Lung (tissue), 11 donors: ENCODE measurements at regions not wholly inside any gene's neighbourhood (a gene's known extent, or its start where the extent isn't known, plus 50 kb on each side); places are given as distances from the start of the nearest gene placed in this dataset.

Experiments used
- ATAC-seq: fragments of 200-7000 bp; cut with Tn5 transposase; one replicate; pipeline ENCODE4 v1.9.1; 2020; ENCODE audit warnings: moderate number of reproducible peaks; ENCODE audit not compliant: insufficient read depth, low FRiP score
- DNase-seq, 3 donors: peaks; one replicate each; pipeline ENCODE4 v3.0.0-alpha.2; 2013 to 2017
- H3K27ac ChIP-seq, 2 donors: one replicate each; pipeline ENCODE4 v1.5.1; 2013; ENCODE audit warnings: mild to moderate bottlenecking in 2 of 2, moderate library complexity in 2 of 2, control low read depth in 1 of 2, inconsistent platforms in 1 of 2, low read depth in 1 of 2, low read length in 1 of 2
- H3K27me3 ChIP-seq, 3 donors: one replicate each; pipeline ENCODE4 v1.5.1; 2013; ENCODE audit warnings: low read length in 2 of 3; ENCODE audit not compliant: control insufficient read depth in 3 of 3, insufficient read depth in 3 of 3
- H3K36me3 ChIP-seq, 4 donors: one replicate each; pipeline ENCODE4 v1.5.1; 2013; ENCODE audit warnings: low read length in 4 of 4, mild to moderate bottlenecking in 1 of 4, moderate library complexity in 1 of 4; ENCODE audit not compliant: control insufficient read depth in 4 of 4, insufficient read depth in 4 of 4
- H3K4me1 ChIP-seq, 5 donors: one replicate each; pipeline ENCODE4 v1.5.1; 2013; ENCODE audit warnings: low read length in 5 of 5, mild to moderate bottlenecking in 2 of 5, moderate library complexity in 1 of 5; ENCODE audit not compliant: control insufficient read depth in 5 of 5, insufficient read depth in 5 of 5
- H3K4me3 ChIP-seq: one replicate; pipeline ENCODE4 v1.5.1; 2013; ENCODE audit warnings: mild to moderate bottlenecking, control low read depth, moderate library complexity
- H3K9ac ChIP-seq, 2 donors: one replicate each; pipeline ENCODE4 v1.5.1; 2013; ENCODE audit warnings: low read length in 2 of 2, control low read depth in 1 of 2; ENCODE audit not compliant: insufficient read depth in 1 of 2
- H3K9me3 ChIP-seq, 4 donors: one replicate each; pipeline ENCODE4 v1.5.1; 2013; ENCODE audit warnings: low read length in 3 of 4, mild to moderate bottlenecking in 1 of 4, moderate library complexity in 1 of 4; ENCODE audit not compliant: control insufficient read depth in 4 of 4, insufficient read depth in 3 of 4
- WGBS, 2 donors: extraction: QIAGEN DNeasy Blood & Tissue Kit; methylation state at CpG; one replicate each; pipeline ENCODE4 v1.1.7; 2013; 5-methylcytosine and 5-hydroxymethylcytosine counted together
- TF ChIP-seq, protein P1 (sequence below): IDR thresholded peaks from 2 replicates; pipeline ENCODE4 v1.5.1; 2012; ENCODE audit warnings: mild to moderate bottlenecking; ENCODE audit errors: control extremely low read depth, extremely low read depth
- donor health status: control.
- donor health status: control.
- donor health status: Bipolar disorder and iron deficiency.
- donor health status: healthy.
- donor health status: DM: yes; HTN: yes; CAD: no.

DNA sequence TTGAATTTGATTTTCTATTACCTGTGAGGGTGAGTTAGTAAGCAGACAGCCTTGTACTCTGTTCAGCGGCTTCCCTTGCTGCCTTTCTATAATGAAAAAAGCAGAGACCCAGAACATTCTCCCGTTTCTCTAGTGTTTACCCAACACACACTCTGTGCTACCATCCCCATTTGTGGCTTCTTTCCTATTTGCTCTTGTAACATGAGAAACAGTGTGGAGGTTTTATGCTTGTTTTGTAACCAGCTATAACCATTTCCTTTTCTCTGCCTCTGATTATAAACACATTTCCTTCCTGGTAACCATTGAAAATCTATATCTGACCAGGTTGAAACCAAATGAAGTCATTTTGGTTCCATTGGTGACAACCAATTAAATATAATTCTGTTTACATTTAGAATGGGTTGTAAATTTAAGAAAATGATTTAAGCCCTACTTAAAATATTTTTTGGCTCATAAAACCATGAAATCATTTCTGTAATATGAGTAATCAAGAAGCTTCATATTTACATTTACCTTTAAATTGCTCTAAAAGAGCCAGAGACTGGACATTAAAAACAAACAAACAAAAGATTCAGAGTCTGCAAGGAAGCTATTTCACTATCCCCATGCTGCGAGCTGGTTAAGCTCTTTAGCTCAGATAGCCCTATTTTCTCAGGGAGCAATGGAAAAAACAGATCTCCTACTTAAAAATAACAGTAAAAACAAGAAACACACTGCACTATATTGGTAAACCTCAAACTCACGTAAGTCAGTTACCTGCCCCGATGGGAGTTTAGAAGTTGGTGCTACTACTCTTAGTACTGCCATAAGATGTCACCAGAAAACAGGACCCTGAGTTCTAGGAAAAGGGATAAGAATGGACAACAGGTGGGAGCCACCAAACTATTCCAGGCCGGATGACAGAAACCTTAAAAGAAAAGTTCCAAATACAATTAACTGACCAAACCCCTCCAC lies 206.5 kb upstream of the EEA1 start:
- Histone ChIP-seq H3K4me3 (no peak overlapping the region), H3K9me3 (no peaks in the 10 kb centered on the region), H3K9ac (peak overlapping the region in 1 of 2 donors; percentile 20), H3K36me3 (no peaks in the 10 kb centered on the region), H3K27me3 (no peaks in the 10 kb centered on the region), H3K4me1 (peaks cover 8 to 14% (median 9%) of the 10 kb centered on the region in 5 donors), H3K27ac (peak overlapping the region in 1 of 2 donors; percentile 74)
- TF ChIP-seq, protein P1, sequence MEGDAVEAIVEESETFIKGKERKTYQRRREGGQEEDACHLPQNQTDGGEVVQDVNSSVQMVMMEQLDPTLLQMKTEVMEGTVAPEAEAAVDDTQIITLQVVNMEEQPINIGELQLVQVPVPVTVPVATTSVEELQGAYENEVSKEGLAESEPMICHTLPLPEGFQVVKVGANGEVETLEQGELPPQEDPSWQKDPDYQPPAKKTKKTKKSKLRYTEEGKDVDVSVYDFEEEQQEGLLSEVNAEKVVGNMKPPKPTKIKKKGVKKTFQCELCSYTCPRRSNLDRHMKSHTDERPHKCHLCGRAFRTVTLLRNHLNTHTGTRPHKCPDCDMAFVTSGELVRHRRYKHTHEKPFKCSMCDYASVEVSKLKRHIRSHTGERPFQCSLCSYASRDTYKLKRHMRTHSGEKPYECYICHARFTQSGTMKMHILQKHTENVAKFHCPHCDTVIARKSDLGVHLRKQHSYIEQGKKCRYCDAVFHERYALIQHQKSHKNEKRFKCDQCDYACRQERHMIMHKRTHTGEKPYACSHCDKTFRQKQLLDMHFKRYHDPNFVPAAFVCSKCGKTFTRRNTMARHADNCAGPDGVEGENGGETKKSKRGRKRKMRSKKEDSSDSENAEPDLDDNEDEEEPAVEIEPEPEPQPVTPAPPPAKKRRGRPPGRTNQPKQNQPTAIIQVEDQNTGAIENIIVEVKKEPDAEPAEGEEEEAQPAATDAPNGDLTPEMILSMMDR: no peak
- peak; percentile 83 for ATAC-seq
- 60 to 61% methylated on average over 6 of the region's 6 CpGs for WGBS, 2 donors
- peak in 2 of 3 donors; percentile 64 to 70 for DNase-seq

DNA sequence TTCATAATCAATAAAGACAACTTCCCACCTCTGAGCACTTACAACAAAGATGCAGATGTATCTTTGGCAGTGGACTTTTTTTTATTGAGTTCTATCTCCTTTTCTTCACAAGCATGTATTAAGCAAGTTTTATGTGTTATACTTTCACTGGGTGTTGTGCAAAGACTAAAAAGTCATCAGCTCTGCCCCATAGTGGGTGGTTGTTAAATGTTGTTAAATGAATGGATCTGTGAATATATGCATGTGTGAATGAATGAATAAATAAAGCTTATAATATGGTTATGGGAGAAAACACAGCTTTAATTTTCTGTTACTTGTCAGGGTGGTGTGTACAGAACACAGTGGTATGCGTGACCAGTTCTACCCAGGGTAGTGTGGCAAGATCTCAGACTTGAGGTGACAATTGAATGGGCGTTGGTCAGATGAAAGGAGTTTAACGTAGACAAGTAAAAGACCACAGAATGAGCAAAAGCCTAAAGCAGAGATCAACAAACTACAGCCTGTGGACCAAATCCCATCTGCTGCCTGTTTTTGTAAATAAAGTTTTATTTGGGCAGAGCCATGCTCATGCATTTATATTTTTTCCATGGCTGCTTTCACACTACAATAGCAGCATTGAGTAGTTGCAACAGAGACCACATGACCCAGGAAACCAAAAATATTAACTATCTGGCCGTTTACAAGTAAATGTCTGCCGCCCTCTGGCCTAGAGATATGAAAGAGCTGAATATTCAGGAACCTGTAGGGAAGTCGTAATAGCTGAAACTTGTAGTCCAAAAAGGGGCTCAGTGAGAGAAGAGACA lies 207.4 kb upstream of the EEA1 start:
- H3K4me3 ChIP-seq: no peak overlapping the region
- WGBS, 2 donors: 50 to 76% methylated on average over 6 of the region's 6 CpGs
- DNase-seq (no peak), ATAC-seq (no peak)
- no peak overlapping the region for H3K9ac ChIP-seq
- H3K4me1 ChIP-seq: peaks cover 7 to 14% (median 10%) of the 10 kb centered on the region in 5 donors
- no peaks in the 10 kb centered on the region for H3K36me3 ChIP-seq
- TF ChIP-seq, protein P1: no peak
- H3K9me3 ChIP-seq: peaks cover 0 to 2% (median 0%) of the 10 kb centered on the region in 4 donors
- H3K27me3 ChIP-seq: no peaks in the 10 kb centered on the region
- H3K27ac ChIP-seq: no peak overlapping the region

DNA sequence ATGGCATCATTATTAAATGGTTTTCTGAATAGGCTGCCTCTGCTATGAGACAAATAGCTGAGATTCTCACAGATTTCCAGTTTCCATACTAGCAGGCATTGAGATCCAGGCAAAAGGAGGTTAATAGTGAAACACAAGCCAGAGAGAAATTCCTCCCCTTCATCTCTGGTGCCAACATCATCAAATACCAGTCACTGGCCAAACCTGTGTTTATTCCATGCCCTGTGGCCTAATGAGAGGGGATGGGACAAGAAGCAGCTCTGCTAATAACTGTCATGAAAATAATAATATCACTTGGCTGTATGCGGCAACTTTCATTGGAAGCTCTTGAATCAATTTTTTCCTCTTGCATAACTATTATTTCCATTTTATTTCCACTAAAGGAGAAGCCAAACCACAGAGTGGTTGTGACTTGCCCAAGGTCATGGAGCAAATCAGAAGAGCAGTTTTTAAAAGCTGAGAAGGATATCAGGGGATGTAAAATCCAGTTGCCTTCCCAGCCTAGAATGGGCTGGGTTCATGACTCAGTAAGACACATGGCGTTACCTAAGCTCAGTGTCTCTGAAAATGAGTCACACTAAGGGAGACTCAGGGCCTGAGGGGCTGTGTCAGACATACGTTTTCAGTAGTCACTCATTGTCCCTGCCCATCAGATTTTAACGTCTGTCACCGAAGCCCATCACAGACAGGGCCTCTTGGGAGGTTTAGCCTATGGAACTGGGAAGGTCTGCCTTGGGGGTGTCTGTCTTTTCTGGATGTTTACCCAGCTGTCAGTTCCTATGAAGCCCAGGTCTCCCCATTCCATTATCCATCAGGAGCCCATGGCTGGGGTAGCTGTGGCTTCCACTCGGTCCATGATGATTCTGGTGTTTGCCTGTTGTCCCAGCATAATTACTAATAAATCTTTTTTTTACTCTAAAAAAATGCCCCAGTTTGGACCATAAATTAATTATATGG lies 208.8 kb upstream of the EEA1 start:
- Histone ChIP-seq H3K27ac (peak overlapping the region; percentile 24 to 63), H3K9me3 (peaks cover 0 to 2% (median 0%) of the 10 kb centered on the region in 4 donors), H3K27me3 (no peaks in the 10 kb centered on the region), H3K4me3 (no peak overlapping the region), H3K36me3 (no peaks in the 10 kb centered on the region), H3K9ac (no peak overlapping the region), H3K4me1 (peaks cover 7 to 14% (median 10%) of the 10 kb centered on the region in 5 donors)
- 67 to 77% methylated on average over 6 of the region's 6 CpGs for WGBS, 2 donors
- no peak for ATAC-seq
- no peak for DNase-seq
- TF ChIP-seq, protein P1: no peak
